HG03342 (cell line): ENCODE measurements at regions not wholly inside any gene's neighbourhood (a gene's known extent, or its start where the extent isn't known, plus 50 kb on each side); places are given as distances from the start of the nearest gene placed in this dataset.

Experiments used
- ATAC-seq: cut with Tn5 transposase; IDR thresholded peaks from one replicate; pipeline ENCODE4 v1.9.1; 2021; ENCODE audit warnings: mild to moderate bottlenecking, moderate library complexity; ENCODE audit not compliant: unreplicated experiment

DNA sequence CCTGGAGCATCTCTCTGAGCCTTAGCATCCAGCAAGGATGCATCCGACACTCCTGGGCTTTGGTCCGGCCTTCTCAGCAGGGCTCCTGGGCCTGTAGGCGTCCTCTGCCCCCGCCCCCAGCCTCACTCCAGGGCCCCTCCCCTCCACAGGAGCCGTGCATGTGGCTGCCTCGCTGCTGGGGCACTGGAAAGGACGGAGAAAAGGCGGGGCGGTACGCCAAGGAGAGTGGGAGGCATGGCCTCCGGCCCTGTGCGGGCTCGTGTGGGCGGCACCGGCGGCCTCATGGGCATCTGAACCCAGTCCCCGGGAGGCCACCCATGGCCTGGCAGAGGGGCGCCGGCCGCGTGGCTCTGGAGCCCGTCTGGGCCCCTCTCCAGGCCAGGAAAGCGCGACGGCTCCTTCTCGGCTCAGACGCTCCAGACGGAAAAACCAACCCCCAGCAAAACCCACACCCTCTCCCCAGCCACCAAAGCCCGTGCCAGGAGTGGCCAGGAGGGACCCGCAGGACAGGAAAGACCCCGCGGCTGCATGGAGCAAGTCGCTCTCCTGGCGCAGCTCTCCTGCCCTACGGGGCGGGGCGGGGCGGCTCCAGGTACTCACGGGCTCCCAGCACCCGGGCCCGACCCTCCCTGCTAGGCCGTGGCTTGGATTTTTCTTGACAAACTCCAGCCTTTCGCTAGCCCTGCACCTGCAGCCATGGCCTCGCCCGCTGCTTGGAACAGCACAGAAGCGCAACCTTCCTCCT lies 419.9 kb downstream of the QKI start:
- no peak for ATAC-seq

DNA sequence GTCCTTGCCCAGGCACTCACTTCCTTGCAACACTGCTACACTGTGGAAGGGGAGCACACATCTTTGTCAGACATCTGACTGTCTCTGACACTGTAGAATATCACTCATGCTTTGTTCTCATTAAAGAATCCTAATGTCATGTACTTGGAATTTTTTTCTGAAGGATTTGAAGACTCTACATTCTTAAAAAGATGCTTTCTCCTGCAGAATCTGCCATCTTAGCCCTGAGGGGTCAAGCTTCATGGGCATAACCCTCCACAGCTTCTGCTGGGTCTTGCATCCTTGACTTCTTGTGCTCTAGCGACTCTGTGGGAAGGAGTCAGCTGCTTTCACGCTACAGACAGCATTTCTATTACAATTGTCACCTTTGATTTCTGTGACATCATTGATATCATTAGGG lies 417.2 kb downstream of the QKI start:
- no peak for ATAC-seq

DNA sequence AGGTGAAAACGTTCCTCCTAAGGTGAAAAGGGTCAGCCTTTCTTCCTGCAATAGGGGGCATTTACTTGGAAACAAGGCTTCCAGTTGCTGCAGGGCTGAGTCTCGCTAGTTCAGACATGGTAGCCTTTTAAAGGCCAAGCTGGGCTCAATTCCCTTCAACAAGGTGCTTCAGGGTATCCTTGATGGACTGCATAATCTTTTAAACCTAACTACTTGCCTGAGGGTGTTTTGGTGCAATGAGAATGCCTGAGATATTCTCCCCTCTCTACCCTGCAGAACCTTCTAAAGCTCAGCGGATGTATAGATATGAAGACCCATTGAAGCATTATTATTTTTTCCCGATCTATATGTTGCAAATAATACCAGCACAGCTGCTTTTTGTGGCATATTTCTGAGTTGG lies 416.1 kb downstream of the QKI start:
- no peak for ATAC-seq

DNA sequence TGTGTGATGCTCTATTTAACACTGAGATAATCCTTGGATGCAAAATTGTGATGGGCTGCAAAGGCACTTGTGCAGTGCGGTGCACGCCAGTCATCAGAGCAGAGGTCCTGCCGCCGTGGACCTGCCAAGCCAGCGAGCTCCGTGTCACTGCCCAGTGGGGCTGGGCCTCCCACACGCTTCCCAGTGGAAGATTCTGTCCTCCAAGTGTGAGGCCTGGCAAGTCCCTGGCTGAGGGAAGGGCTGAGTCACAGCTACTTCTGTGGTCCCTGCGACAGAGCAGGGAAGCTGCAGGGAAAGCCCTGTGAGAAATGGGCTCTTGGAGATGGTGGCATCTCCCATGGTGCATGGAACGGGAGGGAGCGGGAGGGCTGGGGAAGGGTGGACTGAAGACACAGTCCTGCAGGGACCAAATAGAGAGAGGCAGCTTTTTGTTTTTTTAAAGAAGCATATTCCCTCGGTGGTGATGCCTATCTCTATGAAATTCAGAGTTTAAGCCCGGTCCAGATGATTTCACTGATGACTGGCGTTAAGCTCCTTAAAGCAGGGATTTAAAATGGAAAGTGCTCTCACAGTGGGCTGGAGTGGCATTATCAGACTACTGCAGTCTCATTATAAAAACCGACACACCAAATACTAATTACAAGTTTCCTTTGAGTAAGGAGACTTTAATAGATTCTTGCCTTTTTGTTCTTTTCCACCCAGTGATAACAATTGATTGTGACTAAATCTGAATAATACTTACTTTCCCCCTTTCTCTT lies 413.7 kb downstream of the QKI start:
- no peak for ATAC-seq

DNA sequence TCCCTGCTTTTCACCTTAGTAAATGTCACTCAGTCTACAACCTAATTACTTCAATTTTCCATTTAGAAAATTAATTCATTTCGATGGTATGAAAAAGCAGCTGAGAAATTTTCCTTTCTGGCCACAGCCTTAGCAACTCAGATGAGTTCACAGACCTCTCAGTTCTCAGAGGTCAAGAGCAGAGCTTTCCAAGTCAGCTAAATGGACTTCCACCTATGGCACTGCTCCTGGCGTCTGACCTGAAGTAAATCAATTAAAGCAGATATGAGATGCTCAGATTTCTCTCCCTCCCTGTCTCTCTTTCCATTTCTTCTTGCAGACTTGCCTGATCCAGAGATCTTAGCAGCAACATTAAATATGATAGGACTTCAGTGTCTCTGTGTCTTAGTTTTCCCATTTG lies 412.6 kb downstream of the QKI start:
- ATAC-seq: no peak

DNA sequence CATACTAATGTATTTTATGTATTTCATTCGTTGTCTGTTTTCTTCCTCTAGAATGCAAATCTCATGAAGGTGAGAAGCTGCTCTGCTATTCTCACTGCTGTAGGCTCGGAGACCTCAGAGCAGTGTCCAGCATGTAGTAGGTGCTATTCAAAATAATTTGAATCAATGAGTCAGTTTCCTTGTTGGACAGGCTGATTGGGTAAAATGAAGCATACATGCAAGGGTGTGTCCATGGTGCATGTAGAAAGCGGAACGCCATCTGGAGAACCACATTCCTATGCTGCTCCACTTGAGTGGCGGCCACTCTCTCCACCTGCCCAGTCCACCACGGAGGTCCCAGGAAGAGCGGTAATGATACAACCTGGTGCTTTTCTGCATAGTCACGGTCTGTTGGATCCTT lies 412.1 kb downstream of the QKI start:
- no peak for ATAC-seq

DNA sequence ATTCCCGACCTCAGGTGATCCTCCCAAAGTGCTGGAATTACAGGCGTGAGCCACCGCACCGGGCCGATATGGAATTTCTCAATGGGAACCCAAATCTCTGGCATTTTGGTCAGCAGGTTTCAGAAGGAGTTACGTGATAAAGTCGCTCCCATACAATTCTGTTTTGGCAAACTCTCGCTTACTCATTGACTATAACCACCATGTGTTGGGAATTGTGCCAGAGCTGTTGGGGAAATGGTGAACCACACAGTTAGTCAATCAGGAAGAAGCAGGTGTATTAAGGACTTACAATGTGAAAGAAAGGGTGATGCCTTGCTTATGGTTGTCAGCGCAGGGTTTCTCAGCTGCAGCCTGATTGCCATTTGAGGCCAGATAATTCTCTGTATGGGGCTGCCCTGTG lies 410.5 kb downstream of the QKI start:
- no peak for ATAC-seq

DNA sequence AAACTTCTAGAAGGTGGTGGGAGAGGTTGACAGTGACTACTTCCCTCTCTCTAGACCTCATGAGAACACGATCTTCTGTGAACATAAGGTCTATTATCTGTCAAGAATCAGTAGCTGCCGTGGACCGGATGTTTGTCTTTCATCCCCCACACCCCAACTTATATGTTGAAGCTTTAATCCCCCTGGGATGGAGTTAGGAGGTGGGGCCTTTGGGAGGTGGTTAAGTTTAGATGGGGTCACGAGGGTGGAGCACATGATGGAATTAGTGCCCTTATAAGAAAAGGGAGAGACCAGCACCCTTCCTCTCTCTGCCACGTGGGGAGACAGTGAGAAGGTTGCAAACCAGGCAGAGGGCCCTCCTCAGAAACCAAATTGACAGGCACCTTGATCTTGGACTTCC lies 409.1 kb downstream of the QKI start:
- no peak for ATAC-seq

DNA sequence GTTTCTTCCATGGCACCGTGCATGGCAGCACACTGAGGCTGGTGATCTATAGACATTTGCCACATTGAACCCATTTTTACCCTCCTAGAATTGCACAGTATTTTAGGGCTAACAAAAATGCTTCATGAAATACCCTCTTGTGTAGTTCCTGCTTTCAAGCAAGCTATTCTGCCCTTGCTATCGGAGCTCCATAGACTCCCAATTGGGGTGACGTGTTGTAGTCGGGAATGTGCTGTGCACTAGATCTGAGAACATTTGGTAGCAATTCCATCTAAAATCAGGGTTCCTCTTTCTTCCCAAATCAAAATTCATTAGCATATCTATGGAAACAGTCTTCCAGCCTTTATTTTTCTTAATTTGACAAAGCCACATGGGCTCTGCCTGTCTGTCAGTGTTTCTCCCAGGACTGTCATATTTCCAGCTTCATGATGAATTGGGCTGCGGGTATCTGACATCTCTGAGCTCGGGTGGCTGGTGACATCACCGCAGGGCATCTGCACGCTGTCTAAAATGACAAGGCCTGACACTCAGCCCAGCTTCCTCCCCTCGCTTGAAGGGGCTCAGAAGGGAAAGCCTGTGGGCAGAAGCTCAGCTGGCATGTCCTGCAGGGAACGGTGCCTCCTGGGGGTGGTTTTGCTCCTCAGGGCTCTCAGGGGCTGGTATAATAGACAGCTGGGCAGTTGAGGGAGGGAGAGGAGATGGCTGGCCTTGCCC lies 406.4 kb downstream of the QKI start:
- ATAC-seq: no peak

DNA sequence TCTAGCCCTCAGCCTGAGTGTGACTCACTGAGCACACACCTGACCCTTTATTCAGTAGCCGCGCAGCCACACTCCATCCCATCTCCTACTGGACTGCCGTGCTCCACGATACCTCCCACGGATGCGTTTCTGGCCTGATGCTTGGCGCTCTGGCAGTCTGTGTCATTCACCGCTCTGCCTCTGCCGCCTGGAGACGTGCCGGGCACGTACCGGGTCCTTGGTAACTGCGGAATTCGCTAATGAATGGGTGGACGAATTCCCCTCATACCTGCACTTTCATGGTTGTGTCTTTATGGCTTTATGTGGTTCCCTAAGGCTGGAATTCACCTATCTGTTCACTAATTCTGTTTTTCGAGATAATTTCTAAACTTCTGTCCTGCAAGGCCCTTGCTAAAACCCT lies 405.7 kb downstream of the QKI start:
- ATAC-seq: no peak

DNA sequence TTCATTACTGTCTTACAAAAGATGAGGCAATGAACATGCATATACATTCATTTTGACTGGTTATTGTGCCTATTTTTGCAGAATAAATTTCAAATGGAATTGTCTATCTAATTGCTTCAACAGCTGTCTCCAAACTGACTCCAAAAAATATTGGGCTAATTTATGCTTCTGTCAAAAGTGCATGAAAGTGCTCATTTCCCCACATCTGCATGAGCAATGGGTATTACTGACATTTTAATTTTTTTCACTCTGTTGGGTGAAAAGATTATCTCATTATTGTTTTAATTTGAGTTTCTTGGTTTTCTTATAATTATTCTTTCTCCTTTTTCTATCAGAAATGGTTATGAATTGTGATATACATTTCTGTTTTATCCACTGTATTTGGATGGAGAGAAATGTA lies 404.2 kb downstream of the QKI start:
- ATAC-seq: no peak

DNA sequence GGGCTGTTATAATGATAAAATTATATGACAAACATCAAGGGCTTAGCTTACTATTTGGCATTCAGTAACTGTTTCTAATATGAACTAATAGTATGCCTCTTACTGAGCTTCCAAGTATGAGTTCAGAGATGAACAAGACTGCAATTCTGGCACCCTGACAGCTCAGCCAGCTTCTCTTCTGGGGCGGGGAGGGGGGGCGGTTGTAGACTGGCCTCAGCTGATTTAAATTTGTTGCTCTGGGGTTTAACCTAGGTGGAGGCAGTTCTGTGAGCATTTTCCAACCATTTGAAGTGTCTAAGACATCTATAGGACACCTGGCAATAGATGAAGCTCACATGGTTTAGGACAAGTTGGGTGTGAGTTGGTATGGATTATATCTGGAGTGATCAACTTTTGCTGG lies 401.9 kb downstream of the QKI start:
- ATAC-seq: no peak

DNA sequence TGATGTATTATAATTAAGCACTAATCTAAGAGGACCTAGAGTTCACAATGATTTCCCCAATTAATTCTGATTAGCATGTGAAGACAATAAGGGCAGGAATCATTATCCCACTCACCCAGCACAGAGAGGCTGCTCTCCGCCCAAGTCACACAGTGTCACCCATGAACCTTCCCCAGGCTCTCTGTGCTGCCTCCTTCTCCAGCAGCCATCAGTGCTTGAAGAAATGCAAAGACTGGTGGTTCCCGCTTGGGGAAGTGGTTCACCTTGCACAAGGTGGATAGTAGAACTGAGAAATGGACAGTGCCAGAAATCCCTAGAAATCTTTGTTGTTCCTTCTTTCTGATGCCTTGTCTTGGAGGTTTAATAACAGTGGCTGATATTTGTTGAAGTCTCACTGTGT lies 401.3 kb downstream of the QKI start:
- no peak for ATAC-seq

DNA sequence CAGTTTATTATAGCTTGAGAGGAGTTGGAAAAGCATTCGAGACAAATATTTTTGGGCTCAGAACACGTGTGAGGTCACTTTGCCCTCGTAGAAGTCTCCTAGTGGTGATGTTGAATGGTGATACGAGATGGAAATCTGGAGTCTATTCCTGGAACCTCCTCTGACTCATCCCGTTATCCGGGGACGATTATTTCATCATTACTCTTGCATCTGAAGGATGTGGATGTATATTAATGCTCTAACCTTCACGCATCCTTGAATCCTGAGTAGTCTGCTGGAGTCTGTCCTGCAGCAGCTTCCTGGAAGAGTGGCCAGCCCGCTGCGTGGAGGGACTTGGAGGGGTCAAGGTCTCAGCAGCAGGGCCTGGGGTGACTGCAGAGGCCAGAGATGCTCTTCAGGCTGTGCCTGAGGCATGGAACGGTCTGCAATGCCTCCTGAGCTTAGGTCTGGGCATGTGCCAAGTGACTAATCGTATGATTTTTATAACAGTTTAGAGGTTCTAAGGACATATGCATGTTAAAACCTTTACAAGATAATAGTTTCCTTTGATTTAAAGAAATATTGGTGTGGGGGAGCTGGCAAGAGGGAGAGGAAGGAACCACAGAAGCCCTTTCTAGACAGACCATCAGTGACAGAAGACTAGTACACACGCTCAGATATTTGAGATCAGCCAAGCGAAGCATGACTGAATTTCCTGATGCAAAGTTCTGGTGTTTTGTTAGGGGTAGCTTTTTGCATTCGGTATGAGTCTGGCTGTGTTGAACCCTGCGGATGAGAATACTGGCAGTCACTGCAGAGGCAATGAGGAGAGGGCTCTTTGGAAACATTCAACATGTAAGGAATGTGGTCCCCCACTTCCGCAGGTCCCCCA lies 400.2 kb downstream of the QKI start:
- peak; percentile 51 for ATAC-seq

DNA sequence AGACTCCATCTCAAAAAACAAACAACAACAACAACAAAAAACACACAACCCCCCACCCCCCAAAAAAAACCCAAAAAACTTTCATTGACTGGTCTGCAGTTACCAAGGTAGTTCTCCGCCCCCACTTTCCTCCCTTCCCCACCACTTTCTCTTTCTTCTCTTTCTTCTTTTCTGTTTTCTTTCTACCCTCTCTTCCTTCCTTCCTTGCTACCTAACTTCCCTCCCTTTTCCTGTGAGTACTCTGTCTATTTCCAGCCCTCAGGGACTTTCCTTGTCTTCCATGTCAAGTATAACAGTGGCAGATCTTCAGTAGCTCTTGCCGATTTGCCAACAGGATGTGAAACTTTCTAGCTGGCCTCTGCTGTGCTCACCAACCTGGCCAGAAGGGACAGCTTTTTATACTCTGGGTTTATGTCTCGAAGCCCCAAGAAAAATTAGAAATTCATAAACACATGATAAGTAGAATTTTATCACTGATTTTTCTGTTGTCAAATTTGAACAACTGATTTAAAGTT lies 399.5 kb downstream of the QKI start:
- ATAC-seq: no peak

DNA sequence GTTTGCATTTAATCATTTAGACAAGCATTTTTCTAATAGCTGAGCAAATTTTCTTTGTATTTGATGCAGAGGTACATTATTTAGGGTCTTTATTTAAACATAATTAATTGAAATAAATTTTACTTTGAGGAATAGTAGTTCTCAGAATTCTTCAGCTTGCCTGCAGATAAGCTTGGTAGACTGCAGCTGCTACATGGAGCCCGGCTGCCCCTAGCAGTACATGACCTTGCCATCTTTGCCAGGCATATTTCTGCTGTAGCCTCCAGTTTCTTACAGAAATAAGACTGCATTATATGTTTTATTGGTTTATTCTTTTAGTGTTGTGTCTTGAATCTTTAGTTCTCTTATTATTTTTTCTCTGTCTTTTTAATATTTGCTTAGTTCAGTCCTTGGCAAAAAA lies 396.8 kb downstream of the QKI start:
- no peak for ATAC-seq

DNA sequence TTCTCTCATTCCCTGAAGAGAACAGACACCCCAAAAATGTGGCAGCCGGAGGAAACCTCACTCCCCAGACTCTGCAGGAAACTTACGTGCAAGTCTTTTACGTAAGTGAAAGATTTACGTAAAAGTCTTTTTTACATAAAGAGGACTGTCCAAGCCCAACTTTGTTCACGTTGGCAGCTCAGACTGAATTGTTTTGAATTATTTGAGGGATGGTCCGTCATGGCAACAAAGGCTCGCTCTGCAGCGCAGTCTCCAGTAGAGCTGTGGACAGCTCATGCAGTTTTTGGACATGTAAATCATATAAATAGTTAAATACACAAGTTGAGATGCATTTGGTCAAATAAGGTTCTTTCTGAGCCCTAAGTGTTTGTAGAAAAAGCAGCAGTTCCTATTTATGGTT lies 394.8 kb downstream of the QKI start:
- no peak for ATAC-seq

DNA sequence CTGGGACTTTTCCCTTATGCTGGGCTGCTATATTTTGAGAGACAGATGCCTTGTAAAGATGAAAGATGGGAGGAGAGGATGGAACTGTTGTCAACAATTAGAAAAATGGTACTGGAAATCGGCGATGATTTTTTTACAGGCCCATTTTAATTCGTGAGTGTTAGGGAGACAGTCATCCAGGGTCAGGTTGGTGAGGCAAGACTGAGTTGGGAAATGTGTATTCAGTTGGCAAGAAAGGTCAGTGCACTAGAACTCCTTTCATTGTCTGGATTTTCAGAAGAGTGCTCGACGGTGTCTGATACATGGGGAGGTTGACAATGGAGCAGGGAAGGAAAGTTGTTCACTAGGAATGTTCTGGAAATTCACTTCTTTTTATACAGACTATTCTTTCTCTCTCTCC lies 394.4 kb downstream of the QKI start:
- ATAC-seq: no peak

DNA sequence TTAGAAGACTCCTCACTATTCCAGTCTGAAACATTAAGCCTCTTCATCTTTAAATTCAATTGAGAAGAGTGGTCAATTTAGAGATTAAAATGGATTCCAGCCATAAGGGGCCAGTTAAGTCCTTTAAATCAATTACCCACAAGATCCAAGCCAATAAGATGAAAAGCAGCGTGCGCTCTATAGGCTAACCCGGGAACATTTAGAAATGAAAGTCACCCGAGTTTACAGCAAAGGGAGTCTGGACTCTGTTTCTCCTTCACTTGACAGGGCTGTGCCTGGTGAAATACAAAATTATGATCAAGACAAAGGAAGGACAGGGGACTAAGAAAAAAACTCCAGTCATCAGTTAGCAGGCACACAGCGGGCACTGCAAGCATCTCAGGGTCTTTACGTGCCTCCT lies 393.7 kb downstream of the QKI start:
- ATAC-seq: no peak

DNA sequence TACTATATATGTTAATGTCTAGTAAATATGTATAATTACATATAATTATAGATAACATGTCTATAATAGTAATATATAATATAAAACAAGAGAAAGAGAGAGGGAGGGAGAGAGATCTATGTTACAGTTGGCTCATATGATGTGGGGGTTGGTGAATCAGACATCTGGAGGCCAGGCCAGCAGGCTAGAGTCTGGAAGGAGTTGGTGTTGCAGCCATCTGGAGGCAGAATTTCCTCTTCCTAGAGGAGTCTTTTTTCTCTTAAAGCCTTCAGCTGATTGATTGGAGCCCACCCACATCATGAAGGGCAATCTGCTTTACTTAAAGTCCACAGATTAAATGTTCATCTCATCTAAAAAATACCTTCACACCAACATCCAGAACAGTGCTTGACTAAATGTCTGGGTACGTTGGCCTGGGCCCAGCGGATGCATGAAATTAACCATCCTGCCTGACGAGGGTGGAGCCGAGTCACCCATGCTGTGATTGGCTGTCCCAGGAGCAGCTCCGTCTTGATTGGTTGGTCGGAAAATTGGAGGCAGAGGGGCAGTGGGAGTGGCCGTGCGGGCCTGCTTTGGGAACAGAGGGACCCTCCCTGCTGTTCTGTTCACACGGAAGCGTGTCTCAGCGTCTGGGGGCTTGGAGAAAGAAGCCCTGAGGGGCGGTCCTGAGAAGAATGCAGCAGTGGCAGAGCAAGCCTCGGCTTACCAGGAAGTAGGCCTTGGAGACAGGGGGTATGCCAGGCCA lies 392.4 kb downstream of the QKI start:
- no peak for ATAC-seq
